GM23248 (cell line): ENCODE measurements at regions not wholly inside any gene's neighbourhood (a gene's known extent, or its start where the extent isn't known, plus 50 kb on each side); places are given as distances from the start of the nearest gene placed in this dataset.

ENCODE experiments used
- EZH2 ChIP-seq: fragments of 200-600 bp; sonication (generic); IDR thresholded peaks from 2 replicates; pipeline ENCODE4 v1.6.1; 2018; ENCODE audit warnings: antibody characterized with exemption, mild to moderate bottlenecking; ENCODE audit not compliant: insufficient read depth, poor library complexity, severe bottlenecking
- EZH2phosphoT487 ChIP-seq: fragments of 200-600 bp; sonication (generic); IDR thresholded peaks from 2 replicates; pipeline ENCODE4 v1.6.1; 2018; ENCODE audit warnings: antibody characterized with exemption, moderate library complexity, mild to moderate bottlenecking, low read depth; ENCODE audit not compliant: insufficient read depth

GRCh38 chrX:148259990-148260389, 240.4 kb upstream of the AFF2 start:
- TF ChIP-seq EZH2 = no peak
- TF ChIP-seq EZH2phosphoT487 = no peak
